Natural killer cell (primary cell): ENCODE measurements at regions not wholly inside any gene's neighbourhood (a gene's known extent, or its start where the extent isn't known, plus 50 kb on each side); places are given as distances from the start of the nearest gene placed in this dataset.

Experiments
- ATAC-seq, 3 donors: fragments of 150-1000 bp in 2 of 3; fragments of 200-7000 bp in 1 of 3; cut with Tn5 transposase; 1 replicate in 1 of 3; 2 replicates in 2 of 3; pipeline ENCODE4 v1.10.0; 2021; ENCODE audit warnings: mild to moderate bottlenecking in 2 of 3, moderate library complexity in 2 of 3
- DNase-seq, 2 donors: peaks; one replicate each; pipeline versions ENCODE4 v3.0.0 to v3.0.0-alpha.2; 2013 to 2021; ENCODE audit warnings: mixed read lengths in 1 of 2
- H3K27ac ChIP-seq: one replicate; pipeline ENCODE4 v1.5.1; 2013; ENCODE audit warnings: mild to moderate bottlenecking, low read length
- H3K27me3 ChIP-seq: one replicate; pipeline ENCODE4 v1.6.1; 2013; ENCODE audit warnings: low read length; ENCODE audit not compliant: control insufficient read depth, insufficient read depth
- H3K36me3 ChIP-seq: one replicate; pipeline ENCODE4 v1.6.1; 2013; ENCODE audit warnings: low read length; ENCODE audit not compliant: control insufficient read depth, insufficient read depth
- H3K4me1 ChIP-seq: one replicate; pipeline ENCODE4 v1.6.1; 2013; ENCODE audit warnings: low read length; ENCODE audit not compliant: control insufficient read depth, insufficient read depth
- H3K4me3 ChIP-seq: one replicate; pipeline ENCODE4 v1.5.1; 2013; ENCODE audit warnings: low read length
- H3K9me3 ChIP-seq: one replicate; pipeline ENCODE4 v1.6.1; 2013; ENCODE audit warnings: low read length; ENCODE audit not compliant: control insufficient read depth, insufficient read depth
- H3K27ac Mint-ChIP-seq, 2 donors: one replicate each; pipeline ENCODE4 v1.8.0; 2022; ENCODE audit warnings: mild to moderate bottlenecking in 2 of 2, mixed read lengths in 2 of 2, moderate library complexity in 1 of 2
- H3K27me3 Mint-ChIP-seq, 2 donors: one replicate each; pipeline ENCODE4 v1.8.0; 2022; ENCODE audit warnings: low read depth in 2 of 2, mixed read lengths in 2 of 2
- H3K36me3 Mint-ChIP-seq: one replicate; pipeline ENCODE4 v1.8.0; 2022; ENCODE audit warnings: mixed read lengths
- H3K4me1 Mint-ChIP-seq, 2 donors: one replicate each; pipeline ENCODE4 v1.8.0; 2022; ENCODE audit warnings: mixed read lengths in 2 of 2
- H3K4me3 Mint-ChIP-seq: one replicate; pipeline ENCODE4 v1.8.0; 2022; ENCODE audit warnings: mild to moderate bottlenecking, moderate library complexity, mixed read lengths
- H3K9me3 Mint-ChIP-seq, 2 donors: one replicate each; pipeline ENCODE4 v1.8.0; 2022; ENCODE audit warnings: mixed read lengths in 2 of 2
- WGBS: methylation state at CpG from one replicate; pipeline ENCODE4 v1.1.7; 2013; ENCODE audit warnings: missing lambda C conversion rate; ENCODE audit not compliant: insufficient coverage; 5-methylcytosine and 5-hydroxymethylcytosine counted together
- intact Hi-C: fragments of 100-400 bp; cut with micrococcal nuclease; formaldehyde crosslinking; loops from one replicate; pipeline ENCODE4 v1.14.2; 2022
- TF ChIP-seq, protein P1 (sequence below): fragments of 200-600 bp; IDR thresholded peaks from one replicate; pipeline ENCODE4 v1.8.0; 2022; ENCODE audit warnings: antibody characterized with exemption

DNA sequence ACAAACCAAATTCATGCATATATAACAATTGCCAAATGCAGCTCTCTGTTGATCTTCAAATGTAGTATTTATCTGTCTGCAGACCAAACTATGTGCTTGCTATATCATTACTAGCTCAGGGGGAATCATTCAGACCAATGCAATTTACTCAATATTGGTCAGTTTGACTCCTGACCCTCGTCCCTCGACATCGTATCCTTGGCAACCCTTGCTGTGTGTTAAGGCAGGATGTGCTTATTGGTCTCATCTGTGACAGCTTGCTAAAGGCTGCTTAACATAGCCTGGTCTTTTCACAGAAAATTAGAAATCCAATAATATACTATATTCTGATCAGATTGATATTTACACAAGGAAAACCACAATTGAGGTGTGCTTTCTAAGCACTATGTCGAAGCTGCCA, 747.1 kb downstream of the GALR1 start:
- 75% methylated on average over 4 of the region's 4 CpGs for WGBS
- H3K27me3 ChIP-seq, result no peaks in the 10 kb centered on the region
- H3K4me3 ChIP-seq, result no peak overlapping the region
- peaks cover 0 to 4% of the 10 kb centered on the region in 2 donors for H3K9me3 Mint-ChIP-seq
- no peak for ATAC-seq
- no peaks in the 10 kb centered on the region for H3K36me3 Mint-ChIP-seq
- H3K4me1 ChIP-seq, result no peaks in the 10 kb centered on the region
- intact Hi-C loops, result no loop called here
- H3K4me3 Mint-ChIP-seq, result no peak overlapping the region
- H3K27me3 Mint-ChIP-seq, result peaks cover 0 to 6% of the 10 kb centered on the region in 2 donors
- no peaks in the 10 kb centered on the region for H3K4me1 Mint-ChIP-seq
- no peaks in the 10 kb centered on the region for H3K36me3 ChIP-seq
- no peak for DNase-seq
- no peak overlapping the region for H3K27ac Mint-ChIP-seq
- TF ChIP-seq, protein P1, sequence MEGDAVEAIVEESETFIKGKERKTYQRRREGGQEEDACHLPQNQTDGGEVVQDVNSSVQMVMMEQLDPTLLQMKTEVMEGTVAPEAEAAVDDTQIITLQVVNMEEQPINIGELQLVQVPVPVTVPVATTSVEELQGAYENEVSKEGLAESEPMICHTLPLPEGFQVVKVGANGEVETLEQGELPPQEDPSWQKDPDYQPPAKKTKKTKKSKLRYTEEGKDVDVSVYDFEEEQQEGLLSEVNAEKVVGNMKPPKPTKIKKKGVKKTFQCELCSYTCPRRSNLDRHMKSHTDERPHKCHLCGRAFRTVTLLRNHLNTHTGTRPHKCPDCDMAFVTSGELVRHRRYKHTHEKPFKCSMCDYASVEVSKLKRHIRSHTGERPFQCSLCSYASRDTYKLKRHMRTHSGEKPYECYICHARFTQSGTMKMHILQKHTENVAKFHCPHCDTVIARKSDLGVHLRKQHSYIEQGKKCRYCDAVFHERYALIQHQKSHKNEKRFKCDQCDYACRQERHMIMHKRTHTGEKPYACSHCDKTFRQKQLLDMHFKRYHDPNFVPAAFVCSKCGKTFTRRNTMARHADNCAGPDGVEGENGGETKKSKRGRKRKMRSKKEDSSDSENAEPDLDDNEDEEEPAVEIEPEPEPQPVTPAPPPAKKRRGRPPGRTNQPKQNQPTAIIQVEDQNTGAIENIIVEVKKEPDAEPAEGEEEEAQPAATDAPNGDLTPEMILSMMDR, result no peak
- H3K9me3 ChIP-seq, result no peaks in the 10 kb centered on the region
- no peak overlapping the region for H3K27ac ChIP-seq

DNA sequence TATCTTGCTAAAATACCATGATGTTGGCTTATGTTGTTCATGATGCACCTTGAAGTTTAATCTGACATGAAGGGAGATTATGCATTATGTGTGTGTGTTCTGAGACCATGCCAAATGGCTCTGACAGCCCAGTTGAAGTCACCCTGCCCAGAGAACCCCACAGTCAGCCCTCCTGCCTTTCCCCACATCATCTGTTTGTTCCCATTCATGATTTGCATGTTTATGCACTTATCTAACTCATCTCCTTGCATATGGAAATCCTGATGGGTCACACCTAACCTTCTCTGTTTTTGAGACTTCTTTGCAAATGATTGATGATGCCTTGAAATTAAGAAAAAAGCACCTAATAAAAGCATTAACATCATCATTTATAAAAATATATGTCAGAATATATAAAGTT, 752.2 kb downstream of the GALR1 start:
- no peaks in the 10 kb centered on the region for H3K4me1 ChIP-seq
- TF ChIP-seq, protein P1, result no peak
- H3K27me3 Mint-ChIP-seq, result peaks cover 9 to 26% of the 10 kb centered on the region in 2 donors
- ATAC-seq, result no peak
- no peak overlapping the region for H3K4me3 ChIP-seq
- no peak overlapping the region for H3K4me3 Mint-ChIP-seq
- H3K36me3 ChIP-seq, result no peaks in the 10 kb centered on the region
- no peaks in the 10 kb centered on the region for H3K36me3 Mint-ChIP-seq
- no peaks in the 10 kb centered on the region for H3K9me3 ChIP-seq
- H3K4me1 Mint-ChIP-seq, result no peaks in the 10 kb centered on the region
- intact Hi-C loops, result no loop called here
- peaks cover 0 to 2% of the 10 kb centered on the region in 2 donors for H3K9me3 Mint-ChIP-seq
- H3K27ac ChIP-seq, result no peak overlapping the region
- DNase-seq, result no peak
- no peak overlapping the region for H3K27ac Mint-ChIP-seq
- H3K27me3 ChIP-seq, result no peaks in the 10 kb centered on the region

DNA sequence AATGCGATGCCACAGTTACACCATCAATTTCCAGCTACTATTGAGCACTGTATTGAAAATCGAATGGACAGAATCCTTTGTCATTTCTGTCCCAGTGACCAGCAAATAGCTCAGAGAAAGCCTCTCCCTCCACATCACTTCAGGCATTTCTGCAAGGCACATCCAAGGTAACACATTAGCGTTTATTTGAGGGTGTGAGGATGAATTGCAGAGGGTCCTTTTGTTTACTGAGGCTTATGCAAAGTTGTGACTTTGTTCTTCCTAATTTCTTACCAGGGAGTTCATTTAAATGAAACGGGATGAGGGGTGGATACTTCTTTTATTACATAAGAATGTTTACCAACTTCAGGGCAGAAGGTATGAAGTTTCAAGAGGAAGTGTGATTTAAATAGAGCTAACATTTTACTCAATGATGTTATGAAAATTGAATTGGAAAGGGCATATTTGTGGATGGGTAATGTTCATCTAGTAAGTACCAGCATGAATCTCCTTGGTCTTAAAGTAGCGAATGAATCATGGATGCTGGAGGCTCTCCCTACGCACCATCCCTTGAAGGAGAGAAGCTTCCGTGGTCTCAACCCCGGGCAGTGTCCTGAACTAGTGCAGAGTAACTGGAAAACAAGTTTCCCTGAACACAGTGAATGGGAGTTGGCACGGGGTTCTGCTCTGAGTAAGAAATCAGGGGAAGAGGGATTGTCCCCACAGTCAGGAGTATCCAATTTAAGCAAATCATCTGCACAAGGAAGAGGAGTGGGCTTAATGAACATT, 756.5 kb downstream of the GALR1 start:
- WGBS, result 20% methylated on average over 8 of the region's 9 CpGs
- Mint-ChIP-seq H3K36me3 (no peaks in the 10 kb centered on the region), H3K4me3 (no peak overlapping the region), H3K9me3 (peaks cover 4 to 12% of the 10 kb centered on the region in 2 donors), H3K27me3 (peaks cover 9 to 20% of the 10 kb centered on the region in 2 donors), H3K4me1 (no peaks in the 10 kb centered on the region), H3K27ac (no peak overlapping the region)
- DNase-seq (no peak), ATAC-seq (no peak)
- Histone ChIP-seq H3K36me3 (no peaks in the 10 kb centered on the region), H3K27me3 (no peaks in the 10 kb centered on the region), H3K4me1 (no peaks in the 10 kb centered on the region), H3K9me3 (no peaks in the 10 kb centered on the region), H3K27ac (no peak overlapping the region), H3K4me3 (no peak overlapping the region)
- TF ChIP-seq, protein P1, result no peak
- intact Hi-C loops, result no loop called here

DNA sequence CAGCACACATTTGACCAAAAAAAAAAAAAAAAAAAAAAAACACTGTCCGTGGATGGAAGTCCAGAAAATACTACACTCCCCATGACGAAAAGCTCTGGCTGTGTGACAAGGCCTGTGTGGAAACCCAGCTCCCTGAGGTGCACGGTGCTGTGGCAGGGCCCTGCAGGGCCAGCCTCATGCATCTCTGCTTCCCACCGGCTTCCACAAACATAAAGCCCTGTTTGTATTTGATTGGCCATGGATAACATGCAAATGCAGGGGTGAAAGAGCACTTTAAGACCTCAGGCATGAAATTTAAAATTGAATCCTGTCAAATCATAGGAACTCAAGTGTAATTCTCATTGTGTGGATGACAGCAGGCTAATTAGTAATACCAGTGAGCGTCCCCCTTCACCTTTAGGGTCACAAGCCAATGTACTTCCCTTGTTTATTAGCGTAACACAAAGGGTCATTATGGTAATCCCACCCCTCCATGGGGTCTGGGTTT, 757.2 kb downstream of the GALR1 start:
- DNase-seq, result no peak

More for the DNA sequence above, 757.2 kb downstream of the GALR1 start:
- TF ChIP-seq, protein P1, result no peak
- no peaks in the 10 kb centered on the region for H3K4me1 ChIP-seq
- H3K27me3 Mint-ChIP-seq, result peaks cover 9 to 20% of the 10 kb centered on the region in 2 donors
- no peaks in the 10 kb centered on the region for H3K27me3 ChIP-seq
- no peak overlapping the region for H3K4me3 ChIP-seq
- no peak overlapping the region for H3K4me3 Mint-ChIP-seq
- no peak overlapping the region for H3K27ac ChIP-seq
- no peaks in the 10 kb centered on the region for H3K36me3 Mint-ChIP-seq
- ATAC-seq, result no peak
- no peak overlapping the region for H3K27ac Mint-ChIP-seq
- H3K36me3 ChIP-seq, result no peaks in the 10 kb centered on the region
- 30% methylated on average over 6 of the region's 6 CpGs for WGBS
- H3K4me1 Mint-ChIP-seq, result no peaks in the 10 kb centered on the region
- H3K9me3 ChIP-seq, result no peaks in the 10 kb centered on the region
- intact Hi-C loops, result no loop called here
- peaks cover 4 to 12% of the 10 kb centered on the region in 2 donors for H3K9me3 Mint-ChIP-seq
